ENCODE measurements at regions not wholly inside any gene's neighbourhood (a gene's known extent, or its start where the extent isn't known, plus 50 kb on each side); places are given as distances from the start of the nearest gene placed in this dataset.

DNA sequence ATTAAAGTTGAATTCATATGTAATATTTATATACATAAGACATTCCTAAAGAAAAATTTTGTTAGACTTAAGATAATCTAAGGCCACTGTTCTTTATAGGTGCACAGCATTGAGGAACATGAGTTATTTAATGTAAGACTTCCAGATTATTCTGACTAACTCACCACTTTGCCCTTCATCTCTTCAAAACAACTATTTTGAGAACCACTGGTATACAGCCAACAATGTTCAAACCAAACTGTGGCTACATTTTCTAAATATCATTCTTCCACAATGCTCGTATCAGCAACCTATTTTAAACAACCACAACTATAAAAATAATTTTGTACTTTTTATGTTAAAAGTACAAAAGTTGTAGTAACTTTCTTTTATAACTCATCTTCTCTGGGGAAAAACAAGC lies 199.8 kb upstream of the ALCAM start:
- no peak for DNase-seq (ENCODE audit: low read depth in 4 of 4, low spot score in 3 of 4)

GRCh38 chr3:105170423-105170822 lies 196.3 kb upstream of the ALCAM start:
- no peak for DNase-seq (ENCODE audit: low read depth in 4 of 4, low spot score in 3 of 4)

- DNase-seq (ENCODE audit: low read depth in 4 of 4, low spot score in 3 of 4) = no peak
Measured at GRCh38 chr3:105174017-105174615, 192.6 kb upstream of the ALCAM start.

DNA sequence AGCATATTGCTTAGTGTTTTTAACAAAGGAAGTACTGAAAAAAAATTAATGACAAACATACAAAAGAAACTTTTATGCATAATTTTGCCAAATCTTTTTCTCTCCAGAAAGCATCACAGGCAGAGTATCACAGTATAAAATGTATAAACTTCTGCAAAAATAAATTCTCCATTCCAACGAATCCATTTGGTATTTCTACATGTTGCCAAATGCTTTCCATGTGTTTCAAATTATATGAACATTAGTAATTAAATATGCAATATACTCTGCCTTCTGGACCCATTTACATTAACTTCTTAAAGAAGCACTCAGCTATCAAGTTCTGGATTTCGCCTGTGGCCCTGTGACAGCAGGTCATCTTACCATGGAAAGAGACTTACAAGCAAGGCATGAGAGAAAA lies 189.1 kb upstream of the ALCAM start:
- DNase-seq (ENCODE audit: low read depth in 4 of 4, low spot score in 3 of 4) = no peak

DNA sequence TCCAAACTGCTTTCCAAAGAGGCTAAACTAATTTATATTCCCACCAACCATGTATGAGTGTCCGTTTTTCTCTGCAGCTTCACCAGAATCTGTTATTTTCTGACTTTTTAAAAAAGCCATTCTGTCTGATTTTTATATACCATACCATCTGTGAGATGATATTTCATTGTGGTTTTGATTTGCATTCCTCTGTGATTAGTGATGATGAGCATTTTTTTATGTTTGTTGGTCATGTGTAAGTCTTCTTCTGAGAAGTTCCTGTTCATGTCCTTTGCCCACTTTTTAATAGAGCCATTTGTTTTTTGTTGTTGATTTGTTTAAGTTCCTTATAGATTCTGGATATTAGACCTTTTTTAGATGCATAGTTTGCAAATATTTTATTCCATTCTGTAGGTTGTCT lies 179.4 kb upstream of the ALCAM start:
- DNase-seq (ENCODE audit: low read depth in 4 of 4, low spot score in 3 of 4) = no peak

DNA sequence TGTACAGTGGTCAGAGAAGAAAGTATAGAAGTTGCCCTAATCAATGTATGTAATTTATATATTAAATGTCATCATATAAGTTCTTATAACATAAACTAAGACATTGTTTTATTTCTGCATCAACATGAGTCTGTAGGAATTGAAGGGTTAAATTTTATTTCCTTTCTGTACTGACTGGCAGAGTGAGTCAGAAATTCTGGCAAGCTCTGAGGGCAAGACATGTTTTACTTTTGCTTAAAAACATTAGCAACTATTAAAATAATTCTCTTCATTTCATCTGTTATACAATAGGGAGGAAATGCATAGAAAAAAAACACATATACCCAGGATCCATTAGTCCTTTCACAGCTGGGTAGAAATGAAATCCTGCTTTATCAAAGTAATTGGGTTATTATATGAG lies 171.4 kb upstream of the ALCAM start:
- DNase-seq (ENCODE audit: low read depth in 4 of 4, low spot score in 3 of 4) = no peak

- DNase-seq (ENCODE audit: low read depth in 4 of 4, low spot score in 3 of 4) = no peak
Measured at GRCh38 chr3:105197863-105198262, 168.8 kb upstream of the ALCAM start.

DNA sequence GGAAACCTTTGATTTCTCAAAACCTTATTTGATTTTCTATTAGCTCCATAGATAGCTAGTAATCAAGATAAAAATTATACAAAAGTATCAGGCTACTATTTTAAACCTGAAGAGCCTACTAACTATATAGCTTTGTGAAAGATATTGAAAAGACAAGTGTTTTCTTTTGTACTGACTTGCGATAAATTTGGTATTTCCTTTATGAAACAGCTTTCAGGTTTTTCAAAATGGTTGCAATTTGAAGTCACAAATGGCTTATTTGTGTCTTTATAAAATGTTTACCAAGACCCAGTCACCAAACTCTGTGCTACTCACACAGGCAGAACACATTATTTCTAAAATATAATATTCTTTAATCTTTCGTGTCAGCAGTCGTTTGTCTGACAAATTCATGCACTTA lies 167.5 kb upstream of the ALCAM start:
- no peak for DNase-seq (ENCODE audit: low read depth in 4 of 4, low spot score in 3 of 4)

GRCh38 chr3:105210141-105210540 lies 156.6 kb upstream of the ALCAM start:
- no peak for DNase-seq (ENCODE audit: low read depth in 4 of 4, low spot score in 3 of 4)

GRCh38 chr3:105214590-105214989 lies 152.1 kb upstream of the ALCAM start:
- DNase-seq (ENCODE audit: low read depth in 4 of 4, low spot score in 3 of 4) = no peak

DNA sequence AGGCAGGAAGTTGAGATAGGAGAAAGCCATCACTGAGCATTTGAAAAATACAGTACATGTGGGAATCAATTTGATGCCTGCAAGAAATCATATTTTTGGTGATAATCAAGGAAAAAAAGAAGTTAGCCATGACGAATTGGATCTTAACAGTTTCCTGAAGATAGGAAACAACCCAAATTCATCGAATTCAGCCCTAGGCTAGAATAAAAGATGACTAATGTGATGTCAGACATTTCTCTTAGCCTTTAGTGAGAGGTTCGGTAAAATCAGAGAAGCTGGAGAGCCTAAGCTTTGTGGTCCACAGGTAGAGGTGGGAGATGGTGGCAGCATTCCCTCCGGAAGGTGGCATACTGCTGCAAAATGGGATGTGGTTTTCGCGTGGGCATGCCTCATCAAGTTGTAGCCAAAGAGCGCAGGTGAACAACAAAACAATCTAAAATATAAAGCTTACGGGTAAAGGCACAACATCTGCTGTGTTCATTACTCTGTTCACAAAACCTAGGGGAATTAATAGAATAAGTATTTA lies 144.1 kb upstream of the ALCAM start:
- no peak for DNase-seq (ENCODE audit: low read depth in 4 of 4, low spot score in 3 of 4)

- no peak for DNase-seq (ENCODE audit: low read depth in 4 of 4, low spot score in 3 of 4)
Measured at GRCh38 chr3:105223815-105224214, 142.9 kb upstream of the ALCAM start.

DNA sequence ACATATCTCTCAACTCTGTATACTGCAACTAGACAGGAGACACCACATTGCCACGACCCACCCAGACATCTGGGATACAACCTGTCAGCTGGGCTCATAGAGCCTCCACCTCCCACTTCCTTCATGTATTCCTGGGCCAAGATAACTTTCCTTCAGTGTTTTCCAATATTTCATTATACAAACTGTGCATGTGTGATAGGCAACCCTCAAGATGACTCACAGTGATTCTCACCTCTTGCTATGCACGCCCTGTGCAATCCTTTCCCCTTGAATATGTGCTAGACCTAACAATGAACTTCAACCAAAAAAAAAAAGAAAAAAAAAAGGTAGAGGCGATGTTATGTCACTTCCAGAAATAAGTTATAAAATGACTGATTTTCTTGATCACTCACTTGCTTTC lies 138.0 kb upstream of the ALCAM start:
- no peak for DNase-seq (ENCODE audit: low read depth in 4 of 4, low spot score in 3 of 4)

DNA sequence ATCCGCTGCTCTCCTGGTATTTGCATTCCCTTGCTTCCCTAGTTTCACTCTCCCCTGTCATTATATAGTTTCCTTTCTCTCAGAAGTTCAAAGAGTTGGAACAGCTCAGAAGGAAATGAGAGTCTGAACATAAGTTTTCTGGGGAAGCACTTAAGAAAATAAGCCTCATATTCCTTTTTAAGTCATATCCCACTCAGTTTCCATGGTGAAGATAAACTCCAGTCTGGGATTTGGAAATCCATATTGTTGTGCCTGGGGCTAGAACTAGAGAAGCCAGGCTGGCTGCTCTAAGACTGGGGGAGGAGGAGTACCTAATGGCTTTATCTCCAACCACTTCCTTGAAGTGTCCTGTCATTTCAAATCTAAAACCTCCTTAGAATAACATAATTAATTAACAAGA lies 134.2 kb upstream of the ALCAM start:
- DNase-seq (ENCODE audit: low read depth in 4 of 4, low spot score in 3 of 4) = no peak

- no peak for DNase-seq (ENCODE audit: low read depth in 4 of 4, low spot score in 3 of 4)
Measured at GRCh38 chr3:105233010-105233409, 133.7 kb upstream of the ALCAM start.

GRCh38 chr3:105235221-105235620 lies 131.5 kb upstream of the ALCAM start:
- DNase-seq (ENCODE audit: low read depth in 4 of 4, low spot score in 3 of 4) = no peak

DNA sequence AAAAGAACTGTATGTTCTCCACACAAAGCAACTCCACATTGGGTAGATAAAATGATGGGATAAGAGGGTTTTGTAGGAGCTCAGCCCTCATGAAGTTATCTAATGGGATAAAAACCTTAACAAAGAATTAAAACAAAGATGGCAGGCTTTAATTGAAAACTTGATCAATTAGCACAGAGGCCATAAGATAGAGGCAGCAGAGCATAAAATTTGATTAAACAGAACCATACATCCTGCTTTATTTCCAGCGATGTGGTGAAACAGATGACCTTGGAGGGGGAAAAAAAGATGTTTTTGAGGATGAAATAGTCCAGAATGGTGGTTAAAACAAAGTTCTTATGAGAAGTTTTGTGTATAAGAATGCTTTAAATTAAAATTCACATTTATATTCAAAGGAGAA lies 130.9 kb upstream of the ALCAM start:
- DNase-seq (ENCODE audit: low read depth in 4 of 4, low spot score in 3 of 4) = no peak

DNA sequence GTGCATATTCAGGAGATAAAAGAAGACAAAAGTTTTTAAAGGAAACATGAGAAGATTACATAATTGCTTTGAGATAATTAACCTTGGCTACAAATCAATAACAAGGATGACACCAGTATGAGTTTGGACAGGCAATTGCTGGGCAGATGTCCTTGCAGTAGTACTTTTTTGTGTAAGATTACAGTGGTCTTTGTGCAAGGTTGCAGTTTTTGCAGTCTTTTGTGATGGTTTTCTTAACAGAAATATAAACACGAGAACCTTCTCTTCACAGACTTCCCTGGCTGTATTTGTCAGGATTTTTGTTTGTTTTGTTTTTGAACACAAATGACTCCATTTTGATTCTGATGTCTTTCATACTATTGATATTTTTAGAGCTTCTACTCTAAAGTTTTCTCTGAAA lies 128.3 kb upstream of the ALCAM start:
- DNase-seq (ENCODE audit: low read depth in 4 of 4, low spot score in 3 of 4) = no peak

GRCh38 chr3:105243076-105243475 lies 123.6 kb upstream of the ALCAM start:
- no peak for DNase-seq (ENCODE audit: low read depth in 4 of 4, low spot score in 3 of 4)

- no peak for DNase-seq (ENCODE audit: low read depth in 4 of 4, low spot score in 3 of 4)
Measured at GRCh38 chr3:105246536-105246935, 120.2 kb upstream of the ALCAM start.

DNA sequence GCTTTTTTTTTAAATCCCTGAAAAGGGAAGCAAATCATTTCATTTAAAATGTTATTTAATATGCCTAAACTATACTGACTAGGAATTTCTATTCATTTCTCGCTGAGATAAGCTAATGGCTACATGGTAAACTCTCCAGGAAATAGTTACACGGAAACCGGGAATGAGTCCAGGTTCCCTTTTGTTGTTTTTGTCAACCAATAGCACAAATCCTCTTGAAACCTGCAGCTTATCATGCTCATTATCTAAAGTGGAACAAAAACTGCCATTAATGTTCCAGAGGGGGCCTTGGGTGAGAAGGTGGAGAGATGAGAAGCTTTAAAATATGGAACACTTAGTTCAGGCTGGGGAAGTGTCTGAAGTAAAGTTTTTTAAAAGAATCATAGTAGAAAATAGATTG lies 113.5 kb upstream of the ALCAM start:
- DNase-seq (ENCODE audit: low read depth in 4 of 4, low spot score in 3 of 4) = no peak

GRCh38 chr3:105254154-105254553 lies 112.6 kb upstream of the ALCAM start:
- DNase-seq (ENCODE audit: low read depth in 4 of 4, low spot score in 3 of 4) = no peak

- no peak for DNase-seq (ENCODE audit: low read depth in 4 of 4, low spot score in 3 of 4)
Measured at GRCh38 chr3:105255350-105255749, 111.4 kb upstream of the ALCAM start.

All from right renal pelvis (tissue), 4 donors.